MM.1S (cell line): ENCODE measurements at regions not wholly inside any gene's neighbourhood (a gene's known extent, or its start where the extent isn't known, plus 50 kb on each side); places are given as distances from the start of the nearest gene placed in this dataset.

Experiments used
- EZH2 ChIP-seq: fragments of 300-600 bp; sonication (generic); optimal IDR thresholded peaks from 2 replicates; pipeline ENCODE3; 2017; ENCODE audit warnings: low read depth, mild to moderate bottlenecking, antibody characterized with exemption, low read length, mixed read lengths
- EZH2phosphoT487 ChIP-seq: fragments of 300-600 bp; sonication (generic); IDR thresholded peaks from 2 replicates; pipeline ENCODE4 v1.6.1; 2018; ENCODE audit warnings: antibody characterized with exemption, low read length
- TF ChIP-seq, protein P1 (sequence below): fragments of 300-600 bp; sonication (generic); IDR thresholded peaks from 2 replicates; pipeline ENCODE4 v1.5.1; 2016; ENCODE audit warnings: antibody characterized with exemption, low read length, mixed read lengths

DNA sequence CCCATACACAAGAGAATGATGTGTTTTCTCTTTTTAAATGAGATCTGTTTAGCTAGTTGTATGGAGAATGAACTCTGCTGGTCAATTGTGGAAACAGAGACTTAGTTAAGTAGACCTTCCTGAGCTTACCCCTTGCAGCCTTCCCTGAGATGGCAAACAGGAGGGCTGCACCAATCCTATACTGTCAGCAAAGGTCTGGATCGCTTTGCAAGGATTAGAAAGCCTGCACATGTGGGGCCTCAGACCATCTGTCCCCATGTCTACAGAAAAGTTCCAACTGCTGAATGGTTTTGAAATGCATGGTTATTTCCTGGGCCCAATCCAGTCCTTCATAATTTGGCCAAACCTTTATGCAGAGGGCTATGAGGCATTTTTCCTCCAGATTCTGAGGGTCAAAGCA lies 183.9 kb upstream of the SLC10A2 start:
- TF ChIP-seq, protein P1, sequence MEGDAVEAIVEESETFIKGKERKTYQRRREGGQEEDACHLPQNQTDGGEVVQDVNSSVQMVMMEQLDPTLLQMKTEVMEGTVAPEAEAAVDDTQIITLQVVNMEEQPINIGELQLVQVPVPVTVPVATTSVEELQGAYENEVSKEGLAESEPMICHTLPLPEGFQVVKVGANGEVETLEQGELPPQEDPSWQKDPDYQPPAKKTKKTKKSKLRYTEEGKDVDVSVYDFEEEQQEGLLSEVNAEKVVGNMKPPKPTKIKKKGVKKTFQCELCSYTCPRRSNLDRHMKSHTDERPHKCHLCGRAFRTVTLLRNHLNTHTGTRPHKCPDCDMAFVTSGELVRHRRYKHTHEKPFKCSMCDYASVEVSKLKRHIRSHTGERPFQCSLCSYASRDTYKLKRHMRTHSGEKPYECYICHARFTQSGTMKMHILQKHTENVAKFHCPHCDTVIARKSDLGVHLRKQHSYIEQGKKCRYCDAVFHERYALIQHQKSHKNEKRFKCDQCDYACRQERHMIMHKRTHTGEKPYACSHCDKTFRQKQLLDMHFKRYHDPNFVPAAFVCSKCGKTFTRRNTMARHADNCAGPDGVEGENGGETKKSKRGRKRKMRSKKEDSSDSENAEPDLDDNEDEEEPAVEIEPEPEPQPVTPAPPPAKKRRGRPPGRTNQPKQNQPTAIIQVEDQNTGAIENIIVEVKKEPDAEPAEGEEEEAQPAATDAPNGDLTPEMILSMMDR: no peak
- TF ChIP-seq EZH2: no peak
- no peak for TF ChIP-seq EZH2phosphoT487
